NCI-H2081 (cell line): ENCODE measurements at regions not wholly inside any gene's neighbourhood (a gene's known extent, or its start where the extent isn't known, plus 50 kb on each side); places are given as distances from the start of the nearest gene placed in this dataset.
"Not testable (repeated sequence)": the region's sequence is repeated elsewhere in the genome, so short reads cannot be mapped to it uniquely, and the experiment has no call there.

ENCODE experiments used
- DNase-seq, 2 experiments: peaks; one replicate each; lab custom pipeline; 2025; lab: John Stamatoyannopoulos, UW

GRCh38 chr3:8355346-8355745 lies 146.3 kb upstream of the LMCD1 start:
- DNase-seq, result no peak

- DNase-seq, result not testable (repeated sequence)
Measured at GRCh38 chr3:8356066-8356465, 145.6 kb upstream of the LMCD1 start.

- DNase-seq, result no peak
Measured at GRCh38 chr3:8357859-8358258, 143.8 kb upstream of the LMCD1 start.

GRCh38 chr3:8359133-8359532 lies 142.5 kb upstream of the LMCD1 start:
- no peak for DNase-seq

GRCh38 chr3:8363200-8363599 lies 138.4 kb upstream of the LMCD1 start:
- DNase-seq, result no peak

GRCh38 chr3:8365541-8365940 lies 136.1 kb upstream of the LMCD1 start:
- no peak for DNase-seq

GRCh38 chr3:8366219-8366810 lies 135.3 kb upstream of the LMCD1 start:
- no peak for DNase-seq

- no peak for DNase-seq
Measured at GRCh38 chr3:8368598-8368997, 133.0 kb upstream of the LMCD1 start.

- DNase-seq, result no peak
Measured at GRCh38 chr3:8369638-8370037, 132.0 kb upstream of the LMCD1 start.

GRCh38 chr3:8371085-8371551 lies 130.5 kb upstream of the LMCD1 start:
- no peak for DNase-seq

GRCh38 chr3:8371960-8372463 lies 129.6 kb upstream of the LMCD1 start:
- no peak for DNase-seq

- DNase-seq, result no peak
Measured at GRCh38 chr3:8380904-8381704, 120.5 kb upstream of the LMCD1 start.

- DNase-seq, result no peak
Measured at GRCh38 chr3:8385848-8386620, 115.6 kb upstream of the LMCD1 start.

- DNase-seq, result no peak
Measured at GRCh38 chr3:8387571-8387970, 114.1 kb upstream of the LMCD1 start.

GRCh38 chr3:8399686-8400085 lies 101.9 kb upstream of the LMCD1 start:
- no peak for DNase-seq

GRCh38 chr3:8400911-8401310 lies 100.7 kb upstream of the LMCD1 start:
- DNase-seq, result no peak

GRCh38 chr3:8403996-8404395 lies 97.6 kb upstream of the LMCD1 start:
- DNase-seq, result no peak

- no peak for DNase-seq
Measured at GRCh38 chr3:8405144-8405543, 96.5 kb upstream of the LMCD1 start.

- DNase-seq, result no peak
Measured at GRCh38 chr3:8406479-8406878, 95.1 kb upstream of the LMCD1 start.

GRCh38 chr3:8413337-8413926 lies 88.2 kb upstream of the LMCD1 start:
- no peak for DNase-seq

- no peak for DNase-seq
Measured at GRCh38 chr3:8416965-8417364, 84.7 kb upstream of the LMCD1 start.

- DNase-seq, result no peak
Measured at GRCh38 chr3:8420612-8421011, 81.0 kb upstream of the LMCD1 start.
